SH-SY5Y (cell line): ENCODE measurements at regions not wholly inside any gene's neighbourhood (a gene's known extent, or its start where the extent isn't known, plus 50 kb on each side); places are given as distances from the start of the nearest gene placed in this dataset.

Experiments
- GATA2 ChIP-seq: IDR thresholded peaks from 2 replicates; pipeline ENCODE4 v1.6.1; 2011; ENCODE audit warnings: mild to moderate bottlenecking, low read depth, low read length
- GATA3 ChIP-seq: IDR thresholded peaks from 2 replicates; pipeline ENCODE4 v1.6.1; 2011; ENCODE audit warnings: low read depth, mild to moderate bottlenecking, low read length, moderate library complexity

- TF ChIP-seq GATA3 (no peak), GATA2 (no peak)
Observed at GRCh38 chr10:89079961-89080360, 89.4 kb downstream of the FAS start.

- TF ChIP-seq GATA2 (no peak), GATA3 (no peak)
Observed at GRCh38 chr10:89078724-89079672, 88.4 kb downstream of the FAS start.

- TF ChIP-seq GATA2 (no peak), GATA3 (no peak)
Observed at GRCh38 chr10:89076120-89076519, 85.5 kb downstream of the FAS start.

DNA sequence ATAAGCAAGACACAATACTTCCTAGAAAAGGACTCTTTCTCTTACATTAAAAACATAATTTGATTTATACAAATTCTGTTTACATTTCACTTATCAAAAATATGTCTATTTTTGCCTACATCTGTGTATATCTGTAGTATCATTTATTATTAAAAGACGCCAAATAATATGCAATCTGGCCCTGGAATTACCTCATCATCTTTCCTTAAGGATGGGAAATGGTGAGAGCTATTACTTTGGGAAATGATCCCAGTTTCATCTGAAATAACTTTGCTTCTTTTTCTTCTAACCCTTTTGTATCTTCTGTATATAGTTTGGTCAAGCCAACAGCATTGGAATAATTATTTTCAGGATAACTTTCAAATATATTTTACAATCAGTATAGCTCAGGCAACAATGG is 85.0 kb downstream of the FAS start:
- TF ChIP-seq GATA3 (no peak), GATA2 (no peak)

GRCh38 chr10:89074120-89074519 is 83.5 kb downstream of the FAS start:
- TF ChIP-seq GATA3 = no peak
- no peak for TF ChIP-seq GATA2

- TF ChIP-seq GATA2 = no peak
- no peak for TF ChIP-seq GATA3
Observed at GRCh38 chr10:89073719-89074118, 83.1 kb downstream of the FAS start.

- TF ChIP-seq GATA2 = no peak
- TF ChIP-seq GATA3 = no peak
Observed at GRCh38 chr10:89069589-89069988, 79.0 kb downstream of the FAS start.
